HUES48 (cell line): ENCODE measurements at regions not wholly inside any gene's neighbourhood (a gene's known extent, or its start where the extent isn't known, plus 50 kb on each side); places are given as distances from the start of the nearest gene placed in this dataset.

Experiments
- H3K27ac ChIP-seq: one replicate; pipeline ENCODE4 v1.7.0; 2013; ENCODE audit warnings: low read depth, low read length, inconsistent platforms
- H3K27me3 ChIP-seq: 2 replicates; pipeline ENCODE4 v1.6.1; 2013; ENCODE audit warnings: mild to moderate bottlenecking, low read length; ENCODE audit not compliant: control insufficient read depth, insufficient read depth
- H3K36me3 ChIP-seq: 2 replicates; pipeline ENCODE4 v1.6.1; 2013; ENCODE audit warnings: low read length; ENCODE audit not compliant: control insufficient read depth, insufficient read depth
- H3K4me1 ChIP-seq: 2 replicates; pipeline ENCODE4 v1.6.1; 2013; ENCODE audit warnings: mild to moderate bottlenecking, low read length; ENCODE audit not compliant: control insufficient read depth, insufficient read depth
- H3K4me3 ChIP-seq: 2 replicates; pipeline ENCODE4 v1.5.1; 2013; ENCODE audit warnings: mild to moderate bottlenecking, low read depth, low read length
- H3K9ac ChIP-seq: 2 replicates; pipeline ENCODE4 v1.6.1; 2013; ENCODE audit warnings: mild to moderate bottlenecking, low read depth, low read length, moderate library complexity
- H3K9me3 ChIP-seq: 2 replicates; pipeline ENCODE4 v1.6.1; 2013; ENCODE audit warnings: low read length; ENCODE audit not compliant: control insufficient read depth, insufficient read depth

- H3K36me3 ChIP-seq = no peaks in the 10 kb centered on the region
- no peak overlapping the region for H3K4me3 ChIP-seq
- no peaks in the 10 kb centered on the region for H3K9me3 ChIP-seq
- H3K27ac ChIP-seq = no peak overlapping the region
- H3K9ac ChIP-seq = no peak overlapping the region
- no peaks in the 10 kb centered on the region for H3K27me3 ChIP-seq
- H3K4me1 ChIP-seq = peaks cover 31% of the 10 kb centered on the region
These were observed 54.3 kb upstream of the NPY start for GRCh38 chr7:24229481-24230226.

GRCh38 chr7:24231493-24231892 is 52.5 kb upstream of the NPY start:
- peaks cover 50% of the 10 kb centered on the region for H3K4me1 ChIP-seq
- no peak overlapping the region for H3K27ac ChIP-seq
- no peaks in the 10 kb centered on the region for H3K9me3 ChIP-seq
- no peak overlapping the region for H3K9ac ChIP-seq
- no peak overlapping the region for H3K4me3 ChIP-seq
- no peaks in the 10 kb centered on the region for H3K36me3 ChIP-seq
- no peaks in the 10 kb centered on the region for H3K27me3 ChIP-seq

DNA sequence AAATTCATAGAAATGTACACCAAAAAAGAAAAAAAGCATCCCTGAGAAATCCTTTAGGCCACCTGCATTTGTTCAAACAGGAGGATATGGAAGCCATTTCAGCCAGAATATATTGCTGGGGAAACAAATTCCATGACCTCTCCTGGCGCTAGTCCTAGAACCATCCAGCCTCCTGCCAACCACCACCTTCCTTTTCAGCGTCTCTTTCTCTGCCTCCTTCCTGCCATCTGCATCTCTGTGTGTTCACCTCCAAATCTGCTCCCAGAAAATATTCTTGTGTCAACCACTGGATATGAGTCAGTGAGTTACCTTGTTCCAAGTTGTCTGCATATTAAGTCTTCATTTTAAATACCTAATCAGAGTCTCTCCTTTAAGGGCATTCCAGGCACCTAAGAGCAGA is 50.6 kb upstream of the NPY start:
- Histone ChIP-seq H3K4me1 (peaks cover 45% of the 10 kb centered on the region), H3K4me3 (no peak overlapping the region), H3K27ac (no peak overlapping the region), H3K9me3 (no peaks in the 10 kb centered on the region), H3K27me3 (no peaks in the 10 kb centered on the region), H3K9ac (no peak overlapping the region), H3K36me3 (no peaks in the 10 kb centered on the region)
